B cell (primary cell): ENCODE measurements at regions not wholly inside any gene's neighbourhood (a gene's known extent, or its start where the extent isn't known, plus 50 kb on each side); places are given as distances from the start of the nearest gene placed in this dataset.

Source experiments
- EZH2 ChIP-seq: IDR thresholded peaks from 2 replicates; pipeline ENCODE4 v1.6.1; 2012; ENCODE audit warnings: borderline replicate concordance, low read depth, mild to moderate bottlenecking, moderate library complexity, low read length; ENCODE audit not compliant: insufficient read depth, poor library complexity, severe bottlenecking
- TF ChIP-seq, protein P1 (sequence below): fragments of 200-600 bp; IDR thresholded peaks from one replicate; pipeline ENCODE4 v1.8.0; 2022; ENCODE audit warnings: antibody characterized with exemption, mild to moderate bottlenecking

DNA sequence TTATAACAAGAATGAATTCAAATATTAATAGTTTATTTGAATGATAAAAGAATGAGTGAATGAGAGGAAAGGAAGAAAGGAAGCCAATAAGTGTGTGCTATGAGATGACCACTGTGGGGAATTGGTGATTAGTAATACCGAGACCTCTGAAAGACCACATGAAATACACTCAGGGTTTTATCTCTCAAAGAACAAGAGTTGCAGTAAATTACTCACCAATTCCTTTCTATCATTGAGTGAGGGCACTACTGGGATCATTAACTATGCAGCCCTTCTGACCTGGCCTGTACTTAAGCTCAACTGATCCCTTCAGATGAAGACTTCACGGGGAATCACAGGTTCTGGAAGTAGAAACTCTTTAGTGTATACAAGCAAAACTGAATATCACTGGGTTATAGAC, 1636.1 kb downstream of the SLITRK5 start:
- TF ChIP-seq, protein P1, sequence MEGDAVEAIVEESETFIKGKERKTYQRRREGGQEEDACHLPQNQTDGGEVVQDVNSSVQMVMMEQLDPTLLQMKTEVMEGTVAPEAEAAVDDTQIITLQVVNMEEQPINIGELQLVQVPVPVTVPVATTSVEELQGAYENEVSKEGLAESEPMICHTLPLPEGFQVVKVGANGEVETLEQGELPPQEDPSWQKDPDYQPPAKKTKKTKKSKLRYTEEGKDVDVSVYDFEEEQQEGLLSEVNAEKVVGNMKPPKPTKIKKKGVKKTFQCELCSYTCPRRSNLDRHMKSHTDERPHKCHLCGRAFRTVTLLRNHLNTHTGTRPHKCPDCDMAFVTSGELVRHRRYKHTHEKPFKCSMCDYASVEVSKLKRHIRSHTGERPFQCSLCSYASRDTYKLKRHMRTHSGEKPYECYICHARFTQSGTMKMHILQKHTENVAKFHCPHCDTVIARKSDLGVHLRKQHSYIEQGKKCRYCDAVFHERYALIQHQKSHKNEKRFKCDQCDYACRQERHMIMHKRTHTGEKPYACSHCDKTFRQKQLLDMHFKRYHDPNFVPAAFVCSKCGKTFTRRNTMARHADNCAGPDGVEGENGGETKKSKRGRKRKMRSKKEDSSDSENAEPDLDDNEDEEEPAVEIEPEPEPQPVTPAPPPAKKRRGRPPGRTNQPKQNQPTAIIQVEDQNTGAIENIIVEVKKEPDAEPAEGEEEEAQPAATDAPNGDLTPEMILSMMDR = no peak
- TF ChIP-seq EZH2 = no peak
